ENCODE measurements at regions not wholly inside any gene's neighbourhood (a gene's known extent, or its start where the extent isn't known, plus 50 kb on each side); places are given as distances from the start of the nearest gene placed in this dataset.
"Not testable (repeated sequence)": the region's sequence is repeated elsewhere in the genome, so short reads cannot be mapped to it uniquely, and the experiment has no call there.

- Mint-ChIP-seq H3K27me3 (ENCODE audit: low read depth) (no peaks in the 10 kb centered on the region), H3K4me1 (no peaks in the 10 kb centered on the region), H3K36me3 (no peaks in the 10 kb centered on the region), H3K9me3 (peaks cover 7% of the 10 kb centered on the region), H3K27ac (no peak overlapping the region), H3K4me3 (no peak overlapping the region)
- TF ChIP-seq, protein P1, sequence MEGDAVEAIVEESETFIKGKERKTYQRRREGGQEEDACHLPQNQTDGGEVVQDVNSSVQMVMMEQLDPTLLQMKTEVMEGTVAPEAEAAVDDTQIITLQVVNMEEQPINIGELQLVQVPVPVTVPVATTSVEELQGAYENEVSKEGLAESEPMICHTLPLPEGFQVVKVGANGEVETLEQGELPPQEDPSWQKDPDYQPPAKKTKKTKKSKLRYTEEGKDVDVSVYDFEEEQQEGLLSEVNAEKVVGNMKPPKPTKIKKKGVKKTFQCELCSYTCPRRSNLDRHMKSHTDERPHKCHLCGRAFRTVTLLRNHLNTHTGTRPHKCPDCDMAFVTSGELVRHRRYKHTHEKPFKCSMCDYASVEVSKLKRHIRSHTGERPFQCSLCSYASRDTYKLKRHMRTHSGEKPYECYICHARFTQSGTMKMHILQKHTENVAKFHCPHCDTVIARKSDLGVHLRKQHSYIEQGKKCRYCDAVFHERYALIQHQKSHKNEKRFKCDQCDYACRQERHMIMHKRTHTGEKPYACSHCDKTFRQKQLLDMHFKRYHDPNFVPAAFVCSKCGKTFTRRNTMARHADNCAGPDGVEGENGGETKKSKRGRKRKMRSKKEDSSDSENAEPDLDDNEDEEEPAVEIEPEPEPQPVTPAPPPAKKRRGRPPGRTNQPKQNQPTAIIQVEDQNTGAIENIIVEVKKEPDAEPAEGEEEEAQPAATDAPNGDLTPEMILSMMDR (IDR thresholded peaks at IDR 0.05; ENCODE audit: unreplicated experiment), result no peak
- no peak for DNase-seq (ENCODE audit: low spot score in 2 of 2, unreplicated experiment in 2 of 2)
These were observed 667.5 kb downstream of the UTRN start for GRCh38 chr6:144952456-144953240.

GRCh38 chr6:144953552-144954240 is 668.6 kb downstream of the UTRN start:
- no peaks in the 10 kb centered on the region for H3K4me1 Mint-ChIP-seq
- DNase-seq (ENCODE audit: low spot score in 2 of 2, unreplicated experiment in 2 of 2), result no peak
- H3K27me3 Mint-ChIP-seq (ENCODE audit: low read depth), result no peaks in the 10 kb centered on the region
- no peak overlapping the region for H3K27ac Mint-ChIP-seq
- no peaks in the 10 kb centered on the region for H3K36me3 Mint-ChIP-seq
- H3K4me3 Mint-ChIP-seq, result no peak overlapping the region
- TF ChIP-seq, protein P1 (IDR thresholded peaks at IDR 0.05; ENCODE audit: unreplicated experiment), result no peak
- H3K9me3 Mint-ChIP-seq, result peaks cover 7% of the 10 kb centered on the region

DNA sequence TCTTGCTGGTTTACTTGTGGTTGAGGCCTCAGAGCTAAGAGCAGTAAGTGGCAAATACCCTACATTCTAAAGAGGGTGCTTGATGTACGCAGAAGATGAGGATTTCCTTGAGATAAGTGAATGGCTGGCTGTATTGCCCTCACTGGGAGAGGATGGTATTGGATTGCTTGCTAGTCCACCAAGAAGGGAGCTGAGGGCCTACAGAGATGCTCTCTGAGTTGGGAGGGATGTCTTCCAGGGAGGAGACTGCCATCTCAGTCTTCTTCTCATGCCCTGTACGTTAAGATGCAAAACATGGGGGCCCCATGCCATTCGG is 669.1 kb downstream of the UTRN start:
- TF ChIP-seq, protein P1 (IDR thresholded peaks at IDR 0.05; ENCODE audit: unreplicated experiment), result no peak
- no peak overlapping the region for H3K27ac Mint-ChIP-seq
- H3K36me3 Mint-ChIP-seq, result no peaks in the 10 kb centered on the region
- no peak overlapping the region for H3K4me3 Mint-ChIP-seq
- DNase-seq (ENCODE audit: low spot score in 2 of 2, unreplicated experiment in 2 of 2), result no peak
- H3K4me1 Mint-ChIP-seq, result no peaks in the 10 kb centered on the region
- peaks cover 7% of the 10 kb centered on the region for H3K9me3 Mint-ChIP-seq
- H3K27me3 Mint-ChIP-seq (ENCODE audit: low read depth), result no peaks in the 10 kb centered on the region

- TF ChIP-seq, protein P1 (IDR thresholded peaks at IDR 0.05; ENCODE audit: unreplicated experiment), result no peak
- Mint-ChIP-seq H3K4me1 (no peaks in the 10 kb centered on the region), H3K27ac (no peak overlapping the region), H3K9me3 (peaks cover 3% of the 10 kb centered on the region), H3K36me3 (no peaks in the 10 kb centered on the region), H3K27me3 (ENCODE audit: low read depth) (no peaks in the 10 kb centered on the region), H3K4me3 (no peak overlapping the region)
- DNase-seq (ENCODE audit: low spot score in 2 of 2, unreplicated experiment in 2 of 2), result no peak
These were observed 670.3 kb downstream of the UTRN start for GRCh38 chr6:144955392-144955791.

DNA sequence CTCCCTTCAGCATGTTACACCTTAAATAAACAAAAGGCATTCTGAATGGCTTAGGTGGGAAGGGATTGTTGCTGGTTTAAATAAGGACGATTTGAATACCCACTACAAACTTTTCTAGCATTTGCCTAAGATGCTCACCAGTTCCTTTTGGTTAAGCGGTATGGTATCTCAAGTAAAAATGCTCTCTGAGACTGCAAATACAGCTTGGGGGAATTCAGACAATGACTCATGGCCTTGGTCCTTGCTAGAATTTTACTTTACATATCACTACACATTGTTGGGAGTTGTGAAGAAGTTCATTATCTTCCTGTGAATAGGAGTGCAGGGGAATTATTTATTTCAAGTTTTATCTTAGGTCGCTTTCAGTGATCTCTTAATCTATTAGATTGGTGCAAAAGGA is 670.7 kb downstream of the UTRN start:
- no peaks in the 10 kb centered on the region for H3K4me1 Mint-ChIP-seq
- TF ChIP-seq, protein P1 (IDR thresholded peaks at IDR 0.05; ENCODE audit: unreplicated experiment), result no peak
- no peak for DNase-seq (ENCODE audit: low spot score in 2 of 2, unreplicated experiment in 2 of 2)
- H3K4me3 Mint-ChIP-seq, result no peak overlapping the region
- no peak overlapping the region for H3K27ac Mint-ChIP-seq
- H3K9me3 Mint-ChIP-seq, result peaks cover 2% of the 10 kb centered on the region
- no peaks in the 10 kb centered on the region for H3K27me3 Mint-ChIP-seq (ENCODE audit: low read depth)
- no peaks in the 10 kb centered on the region for H3K36me3 Mint-ChIP-seq

DNA sequence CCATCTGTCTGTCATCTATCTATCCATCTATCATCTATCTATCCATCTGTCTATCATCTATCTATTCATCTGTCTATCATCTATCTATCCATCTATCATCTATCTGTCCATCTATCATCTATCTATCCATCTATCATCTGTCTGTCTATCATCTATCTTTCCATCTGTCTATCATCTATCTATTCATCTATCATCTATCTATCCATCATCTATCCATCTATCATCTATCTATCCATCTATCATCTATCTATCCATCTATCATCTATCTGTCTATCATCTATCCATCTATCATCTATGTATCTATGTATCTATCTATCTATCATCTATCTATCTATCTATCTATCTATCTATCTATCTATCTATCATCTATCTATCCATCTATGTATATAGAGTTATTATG is 671.6 kb downstream of the UTRN start:
- not testable (repeated sequence) for H3K36me3 Mint-ChIP-seq; DNase-seq (ENCODE audit: low spot score in 2 of 2, unreplicated experiment in 2 of 2); H3K4me3 Mint-ChIP-seq; H3K27ac Mint-ChIP-seq; H3K27me3 Mint-ChIP-seq (ENCODE audit: low read depth); H3K4me1 Mint-ChIP-seq; H3K9me3 Mint-ChIP-seq
